Peyer's patch (tissue), 4 donors: ENCODE measurements at regions not wholly inside any gene's neighbourhood (a gene's known extent, or its start where the extent isn't known, plus 50 kb on each side); places are given as distances from the start of the nearest gene placed in this dataset.

Experiments used
- DNase-seq, 3 donors: peaks; one replicate each; pipeline ENCODE4 v3.0.0-alpha.2; 2017 to 2019
- H3K27ac ChIP-seq, 4 donors: fragments of 200-600 bp; sonication (generic); one replicate each; pipeline ENCODE4 v1.5.1; 2016 to 2019
- H3K27me3 ChIP-seq, 2 donors: fragments of 200-600 bp; sonication (generic); one replicate each; pipeline ENCODE4 v1.5.1; 2019
- H3K36me3 ChIP-seq, 3 donors: fragments of 200-600 bp; sonication (generic); one replicate each; pipeline ENCODE4 v1.5.1; 2016 to 2019
- H3K4me1 ChIP-seq, 4 donors: fragments of 200-600 bp; sonication (generic); one replicate each; pipeline ENCODE4 v1.5.1; 2016 to 2019
- H3K4me3 ChIP-seq, 4 donors: fragments of 200-600 bp; sonication (generic); 1 replicate in 3 of 4; 2 replicates in 1 of 4; pipeline ENCODE4 v1.5.1; 2016 to 2019; ENCODE audit warnings: mild to moderate bottlenecking in 1 of 4
- H3K9me3 ChIP-seq, 4 donors: fragments of 200-600 bp; sonication (generic); one replicate each; pipeline ENCODE4 v1.5.1; 2016 to 2019; ENCODE audit warnings: mild to moderate bottlenecking in 1 of 4
- POLR2A ChIP-seq, 2 donors: fragments of 450-650 bp; IDR thresholded peaks; one replicate each; pipeline ENCODE4 v1.5.1; 2017; ENCODE audit warnings: antibody characterized with exemption in 2 of 2, mild to moderate bottlenecking in 2 of 2, moderate library complexity in 2 of 2
- TF ChIP-seq, protein P1 (sequence below), 6 experiments: fragments of 450-650 bp in 4 of 6; fragments of 200-600 bp in 2 of 6; sonication (generic) in 1 of 6; IDR thresholded peaks; one replicate each; pipeline ENCODE4 v1.5.1; 2017 to 2019; ENCODE audit warnings: antibody characterized with exemption in 6 of 6, mild to moderate bottlenecking in 3 of 6, moderate library complexity in 1 of 6

GRCh38 chr6:9100869-9101580 is 665.7 kb upstream of the SLC35B3 start:
- DNase-seq, result no peak
- H3K27ac ChIP-seq, result no peak overlapping the region
- TF ChIP-seq, protein P1, sequence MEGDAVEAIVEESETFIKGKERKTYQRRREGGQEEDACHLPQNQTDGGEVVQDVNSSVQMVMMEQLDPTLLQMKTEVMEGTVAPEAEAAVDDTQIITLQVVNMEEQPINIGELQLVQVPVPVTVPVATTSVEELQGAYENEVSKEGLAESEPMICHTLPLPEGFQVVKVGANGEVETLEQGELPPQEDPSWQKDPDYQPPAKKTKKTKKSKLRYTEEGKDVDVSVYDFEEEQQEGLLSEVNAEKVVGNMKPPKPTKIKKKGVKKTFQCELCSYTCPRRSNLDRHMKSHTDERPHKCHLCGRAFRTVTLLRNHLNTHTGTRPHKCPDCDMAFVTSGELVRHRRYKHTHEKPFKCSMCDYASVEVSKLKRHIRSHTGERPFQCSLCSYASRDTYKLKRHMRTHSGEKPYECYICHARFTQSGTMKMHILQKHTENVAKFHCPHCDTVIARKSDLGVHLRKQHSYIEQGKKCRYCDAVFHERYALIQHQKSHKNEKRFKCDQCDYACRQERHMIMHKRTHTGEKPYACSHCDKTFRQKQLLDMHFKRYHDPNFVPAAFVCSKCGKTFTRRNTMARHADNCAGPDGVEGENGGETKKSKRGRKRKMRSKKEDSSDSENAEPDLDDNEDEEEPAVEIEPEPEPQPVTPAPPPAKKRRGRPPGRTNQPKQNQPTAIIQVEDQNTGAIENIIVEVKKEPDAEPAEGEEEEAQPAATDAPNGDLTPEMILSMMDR (IDR thresholded peaks at IDR 0.05), result no peak
- TF ChIP-seq POLR2A (IDR thresholded peaks at IDR 0.05), result no peak
- H3K4me3 ChIP-seq, result no peak overlapping the region
- H3K27me3 ChIP-seq, result no peaks in the 10 kb centered on the region
- no peaks in the 10 kb centered on the region for H3K36me3 ChIP-seq
- H3K4me1 ChIP-seq, result no peaks in the 10 kb centered on the region
- no peaks in the 10 kb centered on the region for H3K9me3 ChIP-seq

GRCh38 chr6:9095729-9096128 is 660.4 kb upstream of the SLC35B3 start:
- no peak overlapping the region for H3K27ac ChIP-seq
- no peak for DNase-seq
- H3K36me3 ChIP-seq, result no peaks in the 10 kb centered on the region
- H3K4me1 ChIP-seq, result no peaks in the 10 kb centered on the region
- no peak overlapping the region for H3K4me3 ChIP-seq
- TF ChIP-seq POLR2A (IDR thresholded peaks at IDR 0.05), result no peak
- TF ChIP-seq, protein P1 (IDR thresholded peaks at IDR 0.05), result no peak
- H3K9me3 ChIP-seq, result no peaks in the 10 kb centered on the region
- no peaks in the 10 kb centered on the region for H3K27me3 ChIP-seq

- no peaks in the 10 kb centered on the region for H3K4me1 ChIP-seq
- H3K4me3 ChIP-seq, result no peak overlapping the region
- no peak for TF ChIP-seq POLR2A (IDR thresholded peaks at IDR 0.05)
- TF ChIP-seq, protein P1 (IDR thresholded peaks at IDR 0.05), result no peak
- H3K9me3 ChIP-seq, result no peaks in the 10 kb centered on the region
- no peak overlapping the region for H3K27ac ChIP-seq
- H3K27me3 ChIP-seq, result no peaks in the 10 kb centered on the region
- H3K36me3 ChIP-seq, result no peaks in the 10 kb centered on the region
- no peak for DNase-seq
Observed at GRCh38 chr6:9095137-9095536, 659.8 kb upstream of the SLC35B3 start.

- Histone ChIP-seq H3K27me3 (no peaks in the 10 kb centered on the region), H3K4me1 (no peaks in the 10 kb centered on the region), H3K27ac (no peak overlapping the region), H3K4me3 (no peak overlapping the region), H3K9me3 (no peaks in the 10 kb centered on the region), H3K36me3 (no peaks in the 10 kb centered on the region)
- no peak for DNase-seq
- TF ChIP-seq, protein P1 (IDR thresholded peaks at IDR 0.05), result no peak
- TF ChIP-seq POLR2A (IDR thresholded peaks at IDR 0.05), result no peak
Observed at GRCh38 chr6:9089724-9090123, 654.4 kb upstream of the SLC35B3 start.

DNA sequence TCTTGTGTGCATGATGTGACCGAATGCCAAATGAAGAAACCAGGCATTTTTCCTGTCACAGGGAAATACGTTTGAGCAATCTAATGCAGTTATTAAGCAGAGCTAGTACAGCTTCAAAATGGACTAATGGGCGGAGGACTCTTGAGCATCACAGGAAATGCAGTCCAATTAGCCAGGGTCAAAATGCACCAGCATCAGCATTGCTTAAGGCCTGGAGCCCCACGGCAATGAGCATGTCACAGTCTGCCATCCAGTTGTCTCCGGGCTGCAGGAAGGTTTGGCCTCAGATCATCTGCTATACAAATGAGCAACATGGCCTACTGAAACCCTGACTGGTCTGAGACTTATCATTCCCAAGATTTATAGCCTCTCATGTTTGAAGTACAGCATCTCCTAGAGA is 652.1 kb upstream of the SLC35B3 start:
- Histone ChIP-seq H3K4me3 (no peak overlapping the region), H3K36me3 (no peaks in the 10 kb centered on the region)
- peak in 1 of 3 donors; percentile 19 for DNase-seq

More for the DNA sequence above, 652.1 kb upstream of the SLC35B3 start:
- Histone ChIP-seq H3K27ac (no peak overlapping the region), H3K9me3 (no peaks in the 10 kb centered on the region), H3K27me3 (no peaks in the 10 kb centered on the region), H3K4me1 (no peaks in the 10 kb centered on the region)
- TF ChIP-seq, protein P1 (IDR thresholded peaks at IDR 0.05), result no peak
- TF ChIP-seq POLR2A (IDR thresholded peaks at IDR 0.05), result no peak
